HUDEP-2 (cell line): ENCODE measurements at regions not wholly inside any gene's neighbourhood (a gene's known extent, or its start where the extent isn't known, plus 50 kb on each side); places are given as distances from the start of the nearest gene placed in this dataset.

Source experiments
- DNase-seq, 76 experiments: peaks; one replicate each; lab custom pipeline; 2025; ENCODE audit not compliant: unreplicated experiment in 76 of 76; lab: John Stamatoyannopoulos, UW

DNA sequence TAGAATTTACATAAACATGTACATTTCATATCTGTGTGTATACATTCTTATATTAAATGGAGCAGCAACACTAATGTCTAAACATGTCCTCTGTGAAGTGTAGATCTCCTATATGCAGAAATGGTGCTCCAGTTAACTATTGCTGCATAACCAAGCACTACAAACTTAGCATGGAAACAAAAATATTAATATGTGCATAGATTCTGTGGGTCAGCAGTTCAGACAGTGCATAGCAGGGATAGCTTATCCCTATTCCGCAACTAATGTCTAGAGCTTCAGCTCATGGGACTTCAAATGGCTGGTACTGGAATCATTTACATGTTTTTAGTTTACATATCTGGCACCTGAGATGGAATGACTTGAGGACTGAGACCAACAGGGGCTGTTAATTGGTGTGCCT, 652.1 kb downstream of the TLE4 start:
- DNase-seq = no peak

DNA sequence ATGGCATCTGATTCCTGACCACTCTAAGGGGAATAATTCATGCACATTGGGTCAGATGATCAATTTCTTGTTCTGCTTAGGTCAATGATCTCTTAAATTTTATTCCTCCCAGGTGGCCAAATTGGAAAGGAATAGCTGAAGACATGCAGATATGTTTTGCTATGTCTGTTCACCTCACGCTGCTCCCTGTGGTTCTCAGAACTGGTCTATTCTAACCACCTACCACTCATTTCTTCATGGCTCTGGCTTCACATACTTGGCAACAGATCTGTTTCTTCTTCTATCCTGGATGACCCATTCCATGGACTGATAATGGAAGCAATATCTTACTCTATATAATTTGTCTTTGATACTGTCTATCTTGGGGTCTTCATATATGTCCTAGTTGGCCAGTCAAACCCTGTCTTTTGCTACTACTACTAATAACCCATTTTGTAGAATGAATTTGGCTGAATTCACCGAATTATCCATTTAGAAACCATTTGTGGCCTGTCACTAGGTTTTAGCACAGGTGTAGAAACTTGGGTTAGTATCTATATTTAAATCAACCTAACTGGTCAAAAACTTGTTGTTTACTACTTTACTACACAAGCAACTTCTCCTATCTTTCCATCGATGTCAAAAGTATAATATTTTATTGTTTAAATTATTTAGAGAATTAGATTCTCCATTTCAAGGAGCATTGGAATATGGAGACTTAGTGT, 650.9 kb downstream of the TLE4 start:
- no peak for DNase-seq

- DNase-seq = no peak
Observed at GRCh38 chr9:80218328-80218727, 646.6 kb downstream of the TLE4 start.

DNA sequence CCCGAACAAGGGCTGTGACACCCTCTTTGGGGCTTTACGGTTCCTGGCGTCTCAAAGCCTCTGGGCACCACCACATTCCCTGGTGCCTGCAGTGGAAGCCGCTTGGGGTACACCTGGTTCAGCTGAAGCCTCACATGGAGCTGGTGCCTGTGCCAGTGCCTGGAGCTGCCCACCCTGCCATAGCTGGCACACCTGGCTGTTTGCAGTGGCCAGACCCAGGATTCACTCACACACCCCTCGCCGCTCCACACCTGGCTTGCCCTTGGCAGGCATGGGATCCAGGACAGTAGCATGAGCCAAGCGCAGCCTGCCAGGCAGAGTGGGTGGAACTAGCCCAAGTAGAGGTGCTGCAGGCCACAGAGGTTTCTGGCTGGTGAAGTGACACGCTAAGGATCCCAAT, 641.8 kb downstream of the TLE4 start:
- no peak for DNase-seq

- DNase-seq = no peak
Observed at GRCh38 chr9:80208696-80209095, 636.9 kb downstream of the TLE4 start.

DNA sequence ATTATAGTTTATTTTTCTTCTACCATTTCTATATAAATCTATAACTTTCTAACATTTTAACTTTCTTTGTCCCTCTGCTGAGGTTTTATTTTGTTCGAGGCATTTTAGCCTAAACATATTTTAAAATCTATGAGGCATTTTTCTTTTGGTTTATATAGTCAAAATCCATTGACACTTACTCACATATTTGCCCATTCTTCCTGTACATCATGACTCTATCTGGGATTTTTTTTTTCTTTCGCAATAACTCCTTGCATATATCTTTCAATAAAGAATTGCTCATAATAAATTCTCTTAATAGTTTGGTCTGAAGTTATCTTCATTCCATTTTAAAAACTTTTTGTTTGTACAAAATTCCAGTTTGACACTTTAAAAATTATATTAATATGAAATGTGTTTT, 632.3 kb downstream of the TLE4 start:
- DNase-seq = no peak

- no peak for DNase-seq
Observed at GRCh38 chr9:80197661-80198060, 625.9 kb downstream of the TLE4 start.

DNA sequence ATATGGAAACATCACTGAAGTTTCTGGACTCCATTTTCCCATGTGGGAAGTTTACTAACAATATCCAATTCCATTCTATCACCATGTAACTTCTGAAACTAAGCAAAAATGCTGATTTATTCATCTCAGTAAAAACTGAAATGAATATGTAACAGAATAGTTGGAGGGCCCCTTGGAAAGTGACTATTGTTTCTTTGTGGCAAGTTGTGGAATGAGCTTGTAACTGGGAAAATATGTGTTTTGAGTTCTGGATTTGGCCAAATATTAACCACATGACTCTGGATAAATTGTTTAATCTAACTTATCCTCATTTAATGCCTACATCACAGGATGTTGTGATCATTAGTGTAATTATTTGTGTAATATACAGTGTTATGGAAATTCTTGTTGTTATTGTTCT, 619.3 kb downstream of the TLE4 start:
- DNase-seq = no peak

DNA sequence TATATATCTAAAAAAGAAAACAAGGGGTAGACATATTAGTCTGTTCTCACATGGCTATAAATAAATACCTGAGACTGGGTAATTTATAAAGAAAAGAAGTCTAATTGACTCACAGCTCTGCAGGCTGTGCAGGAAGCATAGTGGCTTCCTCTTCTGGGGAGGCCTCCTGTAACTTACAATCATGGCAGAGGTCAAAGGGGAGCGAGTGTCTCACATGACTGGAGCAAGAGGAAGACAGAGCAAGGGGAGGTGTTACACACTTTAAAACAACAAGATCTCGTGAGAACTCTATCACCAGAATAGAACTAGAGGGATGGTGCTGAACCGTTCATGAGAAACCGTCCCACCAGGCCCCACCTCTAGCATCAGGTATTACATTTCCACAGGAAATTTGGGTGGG, 616.8 kb downstream of the TLE4 start:
- DNase-seq = no peak

GRCh38 chr9:80185112-80185738, 613.5 kb downstream of the TLE4 start:
- no peak for DNase-seq

GRCh38 chr9:80177949-80178480, 606.2 kb downstream of the TLE4 start:
- no peak for DNase-seq

DNA sequence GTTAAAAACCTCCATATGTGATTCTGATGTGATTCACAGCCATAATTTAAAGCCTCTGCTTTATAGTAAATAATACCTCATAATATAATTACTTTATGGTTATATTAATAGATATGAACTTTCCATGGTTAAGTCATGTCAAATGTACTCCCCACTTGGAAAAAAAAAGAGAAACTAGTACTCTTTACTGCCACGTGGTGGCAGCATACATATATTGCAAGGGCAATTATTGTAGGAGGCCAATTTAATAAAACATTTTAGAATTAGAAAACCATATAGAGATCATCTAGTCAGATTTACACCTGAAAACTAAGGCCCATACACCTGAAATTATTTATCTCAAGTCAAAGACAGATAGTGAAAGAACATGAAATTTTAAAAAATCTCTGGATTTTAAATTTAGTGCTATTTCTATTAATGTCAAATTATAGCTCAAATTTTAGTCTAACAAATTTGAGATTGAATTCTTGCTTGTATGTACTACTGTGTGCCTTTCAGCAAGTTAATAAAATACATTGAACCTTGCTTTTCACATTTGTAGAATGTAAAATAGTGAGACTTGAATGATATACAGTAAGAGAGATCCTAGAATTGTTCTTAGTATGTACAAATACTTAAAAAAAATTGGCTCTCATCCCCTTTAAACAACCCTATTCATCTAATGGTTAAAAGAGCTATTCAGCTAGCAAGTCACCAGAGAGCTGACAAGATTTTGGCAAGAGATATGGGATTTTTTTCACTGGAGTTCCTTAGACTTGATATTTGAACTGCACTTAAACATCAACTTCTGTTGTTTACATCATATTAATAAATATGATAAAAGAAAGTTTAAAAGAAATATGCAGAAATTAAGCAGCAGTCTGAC, 603.8 kb downstream of the TLE4 start:
- peak in 8 of 76 experiments; percentile 0 to 14 (median 0) for DNase-seq

- DNase-seq = no peak
Observed at GRCh38 chr9:80163889-80164288, 592.1 kb downstream of the TLE4 start.

DNA sequence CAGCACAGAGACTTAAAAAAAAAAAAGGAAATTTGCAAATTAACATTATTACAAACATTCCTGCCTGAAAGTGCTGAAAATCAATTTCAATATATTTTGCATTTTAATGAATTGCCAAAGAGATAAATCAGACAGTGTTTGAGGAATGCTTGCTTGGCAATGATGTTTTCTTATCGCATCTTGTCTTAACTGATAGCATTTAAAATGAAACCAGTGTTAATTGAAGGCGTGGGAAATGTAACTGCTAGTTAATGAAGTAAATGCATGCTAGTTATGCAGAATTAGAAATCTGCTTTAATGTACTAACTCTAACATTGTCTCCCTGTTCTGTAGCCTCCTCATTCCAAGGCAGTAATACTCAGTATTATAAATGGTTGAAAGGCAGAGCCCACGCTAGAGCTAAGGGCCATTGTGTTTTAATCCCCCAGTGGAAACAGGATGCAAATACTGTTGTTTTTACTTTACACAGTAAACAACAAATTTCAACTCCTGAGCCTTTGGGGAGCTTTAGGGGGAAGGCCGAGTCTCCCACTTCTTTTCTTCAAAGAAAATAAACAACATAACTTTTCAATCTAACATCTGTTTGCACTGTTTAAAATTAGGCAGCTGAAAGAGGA, 586.9 kb downstream of the TLE4 start:
- DNase-seq = no peak

- no peak for DNase-seq
Observed at GRCh38 chr9:80158131-80158530, 586.4 kb downstream of the TLE4 start.

- no peak for DNase-seq
Observed at GRCh38 chr9:80157561-80157983, 585.8 kb downstream of the TLE4 start.

DNA sequence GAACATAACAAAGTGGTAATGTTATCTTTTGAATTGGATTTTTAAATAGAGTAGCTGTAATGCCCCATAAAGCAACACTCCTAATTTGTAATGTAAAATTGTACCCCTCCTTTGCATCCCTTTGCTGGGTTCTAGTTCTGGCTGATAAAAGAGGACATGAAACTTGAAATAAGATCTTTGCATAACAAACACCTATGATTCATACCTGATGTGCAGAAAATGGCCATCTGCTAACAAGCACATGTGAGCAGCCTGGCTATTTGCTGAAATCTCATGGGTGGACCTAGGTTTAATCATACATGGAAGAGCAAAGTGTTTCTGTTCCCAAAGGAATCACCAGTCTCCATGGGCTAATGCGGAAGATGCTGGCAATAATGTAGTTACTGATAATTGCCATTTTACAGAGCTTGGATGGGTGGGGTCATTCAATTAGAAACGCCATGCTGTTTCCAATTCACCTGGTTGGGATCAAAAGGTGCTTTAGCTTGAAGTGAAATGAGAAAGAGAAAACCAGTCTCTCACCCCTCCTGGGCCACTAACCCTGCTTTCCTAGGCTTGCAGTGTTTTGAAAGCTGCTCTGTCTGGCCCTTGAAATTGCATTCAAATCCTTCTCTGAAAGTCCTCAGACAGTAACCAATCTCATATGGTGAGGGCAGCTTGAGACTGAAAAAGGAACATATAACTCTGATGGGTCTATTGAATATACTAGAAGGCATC, 585.1 kb downstream of the TLE4 start:
- no peak for DNase-seq

GRCh38 chr9:80156262-80156661, 584.5 kb downstream of the TLE4 start:
- no peak for DNase-seq

DNA sequence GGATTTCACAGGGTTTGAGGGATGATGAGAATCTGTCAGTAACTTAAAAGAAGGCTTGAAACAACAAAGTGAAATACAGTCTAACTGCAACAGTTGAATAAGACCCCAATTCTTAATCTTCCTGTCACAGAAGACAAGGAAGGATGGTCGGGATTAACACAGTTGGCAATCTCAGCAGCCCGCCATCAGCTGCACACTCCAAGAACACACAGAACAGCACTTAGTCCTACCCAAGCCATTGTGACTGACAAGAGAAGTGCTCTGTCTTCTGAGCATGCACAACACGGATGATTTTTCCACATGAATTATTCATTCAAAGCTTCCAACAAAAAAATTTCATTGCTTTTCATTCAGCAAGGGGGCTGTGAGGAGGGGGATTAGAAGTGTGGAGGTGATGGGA, 576.1 kb downstream of the TLE4 start:
- DNase-seq = no peak

- DNase-seq = no peak
Observed at GRCh38 chr9:80146466-80146865, 574.7 kb downstream of the TLE4 start.
